ENCODE measurements at regions not wholly inside any gene's neighbourhood (a gene's known extent, or its start where the extent isn't known, plus 50 kb on each side); places are given as distances from the start of the nearest gene placed in this dataset.
"Not testable (repeated sequence)": the region's sequence is repeated elsewhere in the genome, so short reads cannot be mapped to it uniquely, and the experiment has no call there.

GRCh38 chr7:19284596-19285300 is 139.5 kb upstream of the FERD3L start:
- no peak for TF ChIP-seq CTCF (conservative IDR thresholded peaks at IDR 0.05; ENCODE audit: control insufficient read depth, insufficient read depth, low read depth, low read length)
- H3K4me3 ChIP-seq (ENCODE audit: control insufficient read depth, low read depth, low read length) = no peak overlapping the region
- peak; percentile 30 for DNase-seq (ENCODE audit: low read depth)

- TF ChIP-seq CTCF (conservative IDR thresholded peaks at IDR 0.05; ENCODE audit: control insufficient read depth, insufficient read depth, low read depth, low read length) = no peak
- no peak for DNase-seq (ENCODE audit: low read depth)
- H3K4me3 ChIP-seq (ENCODE audit: control insufficient read depth, low read depth, low read length) = no peak overlapping the region
These were observed 138.9 kb upstream of the FERD3L start for GRCh38 chr7:19284136-19284535.

- H3K4me3 ChIP-seq (ENCODE audit: control insufficient read depth, low read depth, low read length) = no peak overlapping the region
- DNase-seq (ENCODE audit: low read depth) = no peak
- TF ChIP-seq CTCF (conservative IDR thresholded peaks at IDR 0.05; ENCODE audit: control insufficient read depth, insufficient read depth, low read depth, low read length) = no peak
These were observed 129.8 kb upstream of the FERD3L start for GRCh38 chr7:19275000-19275399.

GRCh38 chr7:19272329-19272728 is 127.1 kb upstream of the FERD3L start:
- H3K4me3 ChIP-seq (ENCODE audit: control insufficient read depth, low read depth, low read length); DNase-seq (ENCODE audit: low read depth): not testable (repeated sequence)

- no peak for TF ChIP-seq CTCF (conservative IDR thresholded peaks at IDR 0.05; ENCODE audit: control insufficient read depth, insufficient read depth, low read depth, low read length)
- DNase-seq (ENCODE audit: low read depth) = no peak
- H3K4me3 ChIP-seq (ENCODE audit: control insufficient read depth, low read depth, low read length) = no peak overlapping the region
These were observed 124.1 kb upstream of the FERD3L start for GRCh38 chr7:19269301-19269700.

- no peak overlapping the region for H3K4me3 ChIP-seq (ENCODE audit: control insufficient read depth, low read depth, low read length)
- TF ChIP-seq CTCF (conservative IDR thresholded peaks at IDR 0.05; ENCODE audit: control insufficient read depth, insufficient read depth, low read depth, low read length) = no peak
- peak; percentile 30 for DNase-seq (ENCODE audit: low read depth)
These were observed 123.5 kb upstream of the FERD3L start for GRCh38 chr7:19268737-19269136.

- no peak for TF ChIP-seq CTCF (conservative IDR thresholded peaks at IDR 0.05; ENCODE audit: control insufficient read depth, insufficient read depth, low read depth, low read length)
- no peak for DNase-seq (ENCODE audit: low read depth)
- H3K4me3 ChIP-seq (ENCODE audit: control insufficient read depth, low read depth, low read length) = no peak overlapping the region
These were observed 117.6 kb upstream of the FERD3L start for GRCh38 chr7:19262826-19263225.
